ENCODE measurements at regions not wholly inside any gene's neighbourhood (a gene's known extent, or its start where the extent isn't known, plus 50 kb on each side); places are given as distances from the start of the nearest gene placed in this dataset.
"Not testable (repeated sequence)": the region's sequence is repeated elsewhere in the genome, so short reads cannot be mapped to it uniquely, and the experiment has no call there.

GRCh38 chr4:77366876-77367275, 209.9 kb downstream of the CCNG2 start:
- peak; percentile 5 to 39 (median 26) for TF ChIP-seq CTCF (IDR thresholded peaks at IDR 0.05)
- not testable (repeated sequence) for TF ChIP-seq POLR2A (IDR thresholded peaks at IDR 0.05)
